Osteoblast (primary cell): ENCODE measurements at regions not wholly inside any gene's neighbourhood (a gene's known extent, or its start where the extent isn't known, plus 50 kb on each side); places are given as distances from the start of the nearest gene placed in this dataset.

Experiments used
- DNase-seq: peaks from one replicate; pipeline ENCODE4 v3.0.0; 2011; ENCODE audit warnings: low spot score, mixed read lengths; ENCODE audit not compliant: insufficient read length; ENCODE audit errors: missing footprints
- H2AFZ ChIP-seq: 2 replicates; pipeline ENCODE4 v1.6.0; 2011; ENCODE audit warnings: mild to moderate bottlenecking, low read length
- H3K27ac ChIP-seq: 2 replicates; pipeline ENCODE4 v1.5.1; 2011; ENCODE audit warnings: mild to moderate bottlenecking, low read depth, low read length, moderate library complexity
- H3K27me3 ChIP-seq: 2 replicates; pipeline ENCODE4 v1.6.0; 2012; ENCODE audit warnings: mild to moderate bottlenecking, control low read depth, inconsistent platforms, low read length, moderate library complexity; ENCODE audit not compliant: insufficient read depth
- H3K36me3 ChIP-seq: 2 replicates; pipeline ENCODE4 v1.5.1; 2011; ENCODE audit warnings: mild to moderate bottlenecking, low read length, control low read depth, moderate library complexity; ENCODE audit not compliant: insufficient read depth
- H3K4me1 ChIP-seq: 2 replicates; pipeline ENCODE4 v1.5.1; 2011; ENCODE audit warnings: mild to moderate bottlenecking, low read length, control low read depth, moderate library complexity; ENCODE audit not compliant: insufficient read depth
- H3K4me2 ChIP-seq: 2 replicates; pipeline ENCODE4 v1.6.0; 2011; ENCODE audit warnings: mild to moderate bottlenecking, low read length; ENCODE audit not compliant: insufficient read depth
- H3K4me3 ChIP-seq: fragments of 200-600 bp; sonication (generic); 3 replicates; pipeline ENCODE4 v1.5.1; 2012; ENCODE audit warnings: mild to moderate bottlenecking, low read length, inconsistent platforms; ENCODE audit not compliant: insufficient read depth
- H3K79me2 ChIP-seq: 2 replicates; pipeline ENCODE4 v1.6.0; 2012; ENCODE audit warnings: mild to moderate bottlenecking, low read length, control low read depth, inconsistent platforms; ENCODE audit not compliant: insufficient read depth
- H3K9me3 ChIP-seq: 2 replicates; pipeline ENCODE4 v1.5.1; 2011; ENCODE audit warnings: low read depth, low read length, control low read depth
- H4K20me1 ChIP-seq: 2 replicates; pipeline ENCODE4 v1.6.0; 2012; ENCODE audit warnings: mild to moderate bottlenecking, low read length, control low read depth; ENCODE audit not compliant: insufficient read depth
- CTCF ChIP-seq: IDR thresholded peaks from 2 replicates; pipeline ENCODE4 v1.5.1; 2011; ENCODE audit warnings: mild to moderate bottlenecking, low read depth, low read length, moderate library complexity; ENCODE audit errors: extremely low read depth

- no peaks in the 10 kb centered on the region for H3K27me3 ChIP-seq
- no peaks in the 10 kb centered on the region for H4K20me1 ChIP-seq
- H3K4me1 ChIP-seq, result peaks cover 6% of the 10 kb centered on the region
- no peak overlapping the region for H3K27ac ChIP-seq
- DNase-seq, result no peak
- H3K4me3 ChIP-seq, result no peak overlapping the region
- H3K9me3 ChIP-seq, result no peaks in the 10 kb centered on the region
- no peak overlapping the region for H3K4me2 ChIP-seq
- no peaks in the 10 kb centered on the region for H3K79me2 ChIP-seq
- no peaks in the 10 kb centered on the region for H3K36me3 ChIP-seq
- no peak overlapping the region for H2AFZ ChIP-seq
- no peak for TF ChIP-seq CTCF
Observed at GRCh38 chr9:108545436-108545835, 310.4 kb downstream of the ACTL7B start.

GRCh38 chr9:108544866-108545265, 310.9 kb downstream of the ACTL7B start:
- H3K79me2 ChIP-seq, result no peaks in the 10 kb centered on the region
- no peaks in the 10 kb centered on the region for H4K20me1 ChIP-seq
- no peak for DNase-seq
- peaks cover 6% of the 10 kb centered on the region for H3K4me1 ChIP-seq
- H3K36me3 ChIP-seq, result no peaks in the 10 kb centered on the region
- no peak overlapping the region for H3K27ac ChIP-seq
- TF ChIP-seq CTCF, result no peak
- H3K4me3 ChIP-seq, result no peak overlapping the region
- no peak overlapping the region for H2AFZ ChIP-seq
- H3K4me2 ChIP-seq, result no peak overlapping the region
- H3K27me3 ChIP-seq, result no peaks in the 10 kb centered on the region
- H3K9me3 ChIP-seq, result no peaks in the 10 kb centered on the region

- H3K4me3 ChIP-seq, result no peak overlapping the region
- H3K27ac ChIP-seq, result no peak overlapping the region
- no peaks in the 10 kb centered on the region for H3K36me3 ChIP-seq
- H3K79me2 ChIP-seq, result no peaks in the 10 kb centered on the region
- H3K9me3 ChIP-seq, result no peaks in the 10 kb centered on the region
- no peak for TF ChIP-seq CTCF
- no peaks in the 10 kb centered on the region for H3K27me3 ChIP-seq
- peaks cover 6% of the 10 kb centered on the region for H3K4me1 ChIP-seq
- no peak overlapping the region for H2AFZ ChIP-seq
- H4K20me1 ChIP-seq, result no peaks in the 10 kb centered on the region
- H3K4me2 ChIP-seq, result no peak overlapping the region
- no peak for DNase-seq
Observed at GRCh38 chr9:108543251-108543778, 312.5 kb downstream of the ACTL7B start.

GRCh38 chr9:108537756-108538155, 318.0 kb downstream of the ACTL7B start:
- peaks cover 1% of the 10 kb centered on the region for H3K9me3 ChIP-seq
- no peaks in the 10 kb centered on the region for H3K36me3 ChIP-seq
- no peaks in the 10 kb centered on the region for H3K27me3 ChIP-seq
- no peak overlapping the region for H3K4me3 ChIP-seq
- no peak overlapping the region for H2AFZ ChIP-seq
- no peaks in the 10 kb centered on the region for H4K20me1 ChIP-seq
- H3K79me2 ChIP-seq, result no peaks in the 10 kb centered on the region
- TF ChIP-seq CTCF, result no peak
- H3K4me1 ChIP-seq, result peaks cover 16% of the 10 kb centered on the region
- no peak for DNase-seq
- no peak overlapping the region for H3K4me2 ChIP-seq
- no peak overlapping the region for H3K27ac ChIP-seq
